GM18907 (cell line): ENCODE measurements at regions not wholly inside any gene's neighbourhood (a gene's known extent, or its start where the extent isn't known, plus 50 kb on each side); places are given as distances from the start of the nearest gene placed in this dataset.

Source experiments
- ATAC-seq: cut with Tn5 transposase; IDR thresholded peaks from one replicate; pipeline ENCODE4 v1.9.1; 2021; ENCODE audit warnings: mild to moderate bottlenecking, moderate library complexity; ENCODE audit not compliant: unreplicated experiment

DNA sequence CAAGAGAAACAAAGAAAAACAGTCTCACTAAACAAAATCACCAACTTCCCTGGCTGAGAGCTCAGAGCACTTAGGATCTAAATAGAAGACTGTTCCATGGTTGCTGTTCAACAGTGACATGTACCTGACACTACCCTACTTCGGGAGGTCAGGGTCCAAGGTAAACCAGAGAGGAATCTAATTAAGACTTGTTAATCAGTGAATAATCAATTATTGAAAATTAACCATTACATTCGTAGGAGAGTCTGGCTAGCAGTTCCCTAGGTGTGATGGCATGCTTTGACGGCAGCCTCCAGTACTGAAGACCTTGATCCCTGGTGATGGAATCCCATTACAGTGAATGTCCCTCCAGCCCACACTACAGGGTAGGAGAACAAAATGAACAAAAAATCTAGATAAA lies 154.0 kb upstream of the AFDN start:
- ATAC-seq, result no peak

DNA sequence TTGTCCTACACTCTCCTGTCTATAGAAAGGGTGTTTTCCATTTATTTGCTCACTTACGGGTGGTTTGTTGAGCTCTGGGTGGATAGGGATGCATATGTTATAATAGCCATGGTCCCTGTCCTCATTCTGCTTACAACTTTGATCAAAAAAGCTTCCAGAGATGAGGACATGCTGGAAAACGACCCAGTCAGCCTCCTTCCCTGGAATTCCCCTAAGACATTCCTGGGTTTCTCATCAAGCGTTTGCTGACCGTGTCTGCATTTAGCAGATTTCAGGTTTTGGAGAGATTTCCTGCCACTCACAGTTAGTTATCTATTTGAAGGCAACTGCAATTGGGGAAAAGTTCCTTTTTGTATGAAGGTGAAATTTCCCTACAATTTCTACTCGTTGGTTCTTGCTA lies 152.8 kb upstream of the AFDN start:
- ATAC-seq, result no peak

- ATAC-seq, result no peak
Observed at GRCh38 chr6:167674486-167674885, 152.2 kb upstream of the AFDN start.

- ATAC-seq, result no peak
Observed at GRCh38 chr6:167676000-167676665, 150.6 kb upstream of the AFDN start.

GRCh38 chr6:167676666-167677421 lies 149.9 kb upstream of the AFDN start:
- ATAC-seq, result no peak

- ATAC-seq, result no peak
Observed at GRCh38 chr6:167677422-167677789, 149.3 kb upstream of the AFDN start.

DNA sequence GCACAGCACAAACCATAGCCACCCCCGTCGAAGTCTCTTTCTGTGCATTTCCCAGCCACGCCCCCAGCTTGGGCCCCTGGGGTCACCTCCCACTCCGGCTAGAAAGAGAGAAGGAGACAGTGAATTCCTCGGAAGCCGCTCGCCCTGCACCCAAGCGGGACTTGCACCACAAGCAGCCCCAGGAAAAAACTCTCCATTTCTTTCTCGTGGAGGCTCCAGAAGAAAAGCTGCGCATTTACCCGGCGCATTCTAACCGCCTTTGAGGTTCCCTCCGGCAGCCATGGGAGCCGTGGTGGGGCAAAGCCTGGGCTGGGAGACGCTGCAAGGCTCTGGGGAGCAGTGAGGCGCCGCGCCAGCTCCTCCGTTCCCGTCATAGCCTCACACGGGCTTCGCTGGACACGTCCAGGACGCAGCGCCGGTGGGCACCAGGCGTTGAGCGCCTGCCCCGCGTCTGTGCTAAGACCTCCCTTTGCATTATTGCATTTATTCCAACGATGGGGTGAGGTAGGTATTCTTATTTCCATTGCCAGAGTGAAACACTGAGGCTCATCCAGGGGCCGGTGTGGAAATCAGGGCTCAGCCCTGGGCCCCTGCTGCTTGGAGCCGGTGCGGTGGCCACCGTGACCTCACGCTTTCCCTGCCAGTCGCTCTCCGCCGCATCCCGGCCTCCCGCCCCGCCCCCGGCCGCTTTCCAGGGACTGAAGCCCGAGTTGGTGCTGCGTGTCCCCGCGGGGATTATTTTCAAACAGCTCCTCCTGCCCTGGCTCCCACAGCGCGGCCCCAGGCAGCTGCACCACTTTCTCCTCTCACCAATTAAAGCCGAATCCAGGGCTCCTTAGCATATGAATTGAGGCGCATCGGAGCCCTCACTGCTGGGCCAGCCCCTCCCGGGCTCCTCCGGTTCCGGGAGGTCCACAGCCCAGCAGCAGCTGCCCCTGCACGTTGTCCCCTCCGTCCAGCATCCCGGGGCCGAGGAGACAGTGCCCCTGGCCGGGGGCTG lies 148.3 kb upstream of the AFDN start:
- ATAC-seq, result no peak

GRCh38 chr6:167679122-167679736 lies 147.5 kb upstream of the AFDN start:
- no peak for ATAC-seq

DNA sequence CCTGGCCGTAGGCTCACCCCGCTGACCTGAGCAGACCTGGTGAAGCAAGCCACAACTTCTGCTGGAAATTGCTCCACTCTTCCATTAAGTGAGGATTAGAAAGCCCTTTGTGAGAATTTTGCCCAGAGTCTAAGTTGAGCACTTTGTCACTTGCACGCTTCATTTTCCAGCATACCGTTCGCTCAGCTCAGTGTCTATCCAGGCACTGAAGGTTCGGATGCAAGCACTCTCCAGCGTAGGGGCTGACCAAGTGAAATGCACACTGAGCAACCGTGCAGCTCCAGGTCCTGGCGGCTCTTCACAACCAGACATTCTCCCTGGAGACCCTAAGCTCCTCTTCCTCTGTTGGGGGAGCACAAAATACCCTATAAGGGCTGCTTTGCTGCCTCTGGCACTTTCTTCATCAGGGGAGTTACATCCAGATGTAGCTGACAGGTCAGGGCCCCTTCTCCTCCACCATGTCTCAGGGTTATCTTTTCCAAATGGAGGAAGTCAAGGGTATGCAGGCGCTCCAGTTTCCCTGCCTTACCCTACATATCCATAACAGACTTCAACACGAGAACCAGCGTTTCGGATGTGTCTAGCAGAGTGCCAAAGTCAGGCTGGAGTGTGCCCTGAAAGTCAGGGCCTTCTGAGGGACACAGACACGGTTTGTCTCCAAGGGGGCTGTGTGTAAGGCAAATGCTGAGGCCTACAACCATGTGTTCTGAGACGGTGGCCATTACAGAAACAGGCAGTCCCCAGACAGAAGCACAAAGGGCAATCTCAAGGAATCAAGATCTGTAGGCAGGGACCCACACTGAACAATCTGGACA lies 146.7 kb upstream of the AFDN start:
- ATAC-seq, result no peak

DNA sequence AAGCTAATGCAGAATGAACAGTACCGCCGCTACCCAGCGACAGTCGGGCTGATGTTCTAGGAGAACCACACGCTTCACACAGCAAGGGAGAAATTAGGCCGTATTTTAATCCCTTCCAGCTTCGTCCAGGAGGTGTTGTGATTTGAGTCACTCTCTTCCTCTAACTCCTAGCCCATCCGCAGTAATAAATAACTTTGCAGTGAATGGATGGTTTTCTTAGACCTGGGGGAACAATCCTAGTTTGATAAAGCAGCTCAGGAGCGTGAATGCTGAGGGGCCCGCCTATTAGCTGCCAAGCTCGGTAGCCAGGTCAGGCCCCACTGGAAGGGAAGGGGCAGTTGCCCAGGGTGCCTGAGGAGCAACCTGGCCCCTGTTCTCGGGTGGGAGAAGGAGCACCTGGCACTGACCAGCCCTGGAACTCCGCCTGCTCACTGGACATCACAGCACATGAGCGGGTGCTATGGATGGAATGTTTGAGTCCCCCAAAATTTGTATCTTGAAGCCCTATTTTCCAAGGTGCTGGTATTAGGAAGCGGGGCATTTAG lies 146.0 kb upstream of the AFDN start:
- ATAC-seq, result no peak

- no peak for ATAC-seq
Observed at GRCh38 chr6:167682125-167682524, 144.6 kb upstream of the AFDN start.

GRCh38 chr6:167682546-167683027 lies 144.1 kb upstream of the AFDN start:
- no peak for ATAC-seq

DNA sequence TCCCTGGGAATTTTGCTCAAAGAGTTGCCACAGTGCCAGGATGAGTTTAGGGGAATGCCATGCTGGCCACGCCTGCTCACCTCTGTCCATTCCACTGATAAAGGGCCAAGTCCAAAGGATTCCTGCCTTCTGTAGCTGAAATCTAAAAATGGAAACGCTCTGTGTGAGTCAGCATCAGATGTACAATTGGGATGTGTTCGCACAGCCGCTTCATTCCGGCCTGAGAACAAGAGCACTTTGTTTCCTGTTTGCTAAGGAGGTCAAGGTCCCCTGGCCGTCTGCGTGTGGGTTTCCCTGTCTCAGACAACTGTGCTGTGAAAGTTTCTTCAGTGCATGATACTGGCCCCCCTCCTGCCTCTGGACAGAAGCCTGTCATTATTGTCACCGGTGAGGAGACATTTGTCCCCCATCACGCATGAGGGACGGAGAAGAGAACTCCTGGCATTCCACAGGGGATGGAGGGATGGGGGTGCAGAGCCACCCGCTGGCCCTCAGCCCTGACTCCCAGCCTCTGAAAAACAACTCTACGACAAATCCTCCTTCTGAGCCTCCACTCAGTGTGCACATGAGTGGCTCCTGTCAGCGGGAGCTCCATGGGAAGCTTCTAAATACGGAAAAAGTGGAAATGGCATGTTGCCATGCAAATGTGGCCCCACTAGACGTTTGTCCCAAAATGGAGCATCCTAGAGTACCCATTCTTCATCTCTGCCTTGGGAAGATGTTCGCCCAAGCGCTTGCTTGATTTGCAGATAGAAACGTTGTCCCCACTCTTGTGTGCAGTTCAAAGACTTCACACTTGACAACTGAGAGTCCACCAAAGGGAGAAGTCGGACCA lies 143.5 kb upstream of the AFDN start:
- no peak for ATAC-seq

DNA sequence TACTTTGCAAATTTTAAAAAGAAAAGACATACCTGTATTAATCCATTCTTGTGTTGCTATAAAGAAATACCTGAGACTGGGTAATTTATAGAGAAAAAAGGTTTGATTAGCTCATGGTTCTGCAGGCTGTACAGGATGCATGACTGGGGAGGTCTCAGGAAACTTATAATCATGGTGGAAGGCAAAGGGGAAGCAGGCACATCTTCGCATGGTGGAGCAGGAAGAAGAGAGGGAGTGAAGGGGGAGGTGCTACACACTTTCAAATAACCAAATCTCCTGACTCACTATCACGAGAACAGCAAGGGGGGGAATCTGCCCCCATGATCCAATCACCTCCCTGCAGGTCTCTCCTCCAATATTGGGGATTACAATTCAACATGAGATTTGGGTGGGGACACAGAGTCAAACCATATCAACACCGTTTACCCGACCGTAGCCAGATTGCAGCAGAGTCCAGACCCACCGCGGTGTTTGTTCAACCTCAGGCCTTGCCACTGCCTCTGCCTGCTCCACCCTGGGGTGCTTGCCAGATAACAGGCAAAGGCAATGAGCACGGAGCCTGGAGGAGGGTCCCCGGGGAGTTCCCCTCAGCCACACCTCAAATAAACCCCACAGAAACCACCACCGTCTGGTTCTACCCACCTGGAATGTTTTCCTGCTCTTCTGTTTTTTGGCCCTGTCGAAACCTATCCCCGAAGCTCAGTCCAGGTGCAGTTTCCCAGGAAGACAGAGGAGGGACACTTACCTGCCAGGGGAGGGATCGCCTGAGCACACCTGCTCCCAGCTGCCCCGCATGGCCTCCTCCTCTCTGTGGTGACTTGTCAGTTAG lies 142.2 kb upstream of the AFDN start:
- no peak for ATAC-seq

DNA sequence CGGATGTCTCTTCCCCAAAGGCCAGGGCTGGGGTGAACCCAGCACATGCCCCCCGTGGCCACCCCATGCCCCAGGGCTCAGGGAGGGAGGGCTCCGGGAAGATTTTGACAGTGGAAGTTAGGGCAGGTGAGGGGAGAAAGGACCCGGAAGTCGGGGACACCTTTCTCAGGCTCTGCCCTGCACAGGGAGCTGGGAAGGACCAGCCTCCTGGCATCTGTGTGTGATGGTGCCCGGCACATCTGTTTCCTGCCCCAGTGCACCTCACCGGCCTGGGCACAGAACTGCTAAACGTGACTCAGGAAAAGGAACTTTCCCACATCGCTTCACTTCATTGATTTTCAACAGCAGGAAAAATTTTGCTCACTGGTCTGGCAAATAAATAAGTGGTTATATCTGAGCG lies 141.1 kb upstream of the AFDN start:
- no peak for ATAC-seq

- ATAC-seq, result no peak
Observed at GRCh38 chr6:167686204-167686893, 140.4 kb upstream of the AFDN start.

GRCh38 chr6:167687116-167687725 lies 139.5 kb upstream of the AFDN start:
- ATAC-seq, result no peak
